ENCODE measurements at regions not wholly inside any gene's neighbourhood (a gene's known extent, or its start where the extent isn't known, plus 50 kb on each side); places are given as distances from the start of the nearest gene placed in this dataset.

GRCh38 chr9:103731541-103731940 lies 362.6 kb upstream of the SMC2 start:
- H2AFZ ChIP-seq (ENCODE audit: low read depth, low read length): no peak overlapping the region; the same call in 1 of the 2 replicates
- H4K20me1 ChIP-seq (ENCODE audit: insufficient read depth, low read length): no peaks in the 10 kb centered on the region
- H3K4me1 ChIP-seq (ENCODE audit: low read length): no peaks in the 10 kb centered on the region
- H3K79me2 ChIP-seq (ENCODE audit: low read length): no peaks in the 10 kb centered on the region
- H3K36me3 ChIP-seq (replicated peaks; ENCODE audit: low read depth, low read length): no peaks in the 10 kb centered on the region
- H3K9ac ChIP-seq (ENCODE audit: low read length): no peak overlapping the region
- H3K27me3 ChIP-seq (ENCODE audit: low read depth, low read length): no peaks in the 10 kb centered on the region
- no peaks in the 10 kb centered on the region for H3K9me3 ChIP-seq (ENCODE audit: insufficient read depth, low read length)
- H3K4me2 ChIP-seq (ENCODE audit: low read length): no peak overlapping the region
- no peak overlapping the region for H3K4me3 ChIP-seq (ENCODE audit: low read length)
- TF ChIP-seq CTCF (IDR thresholded peaks at IDR 0.05; ENCODE audit: low read depth, low read length) (no peak), EZH2phosphoT487 (IDR thresholded peaks at IDR 0.05; ENCODE audit: low read depth) (no peak)
- H3K27ac ChIP-seq (ENCODE audit: low read length): no peak overlapping the region

- Histone ChIP-seq H3K9ac (ENCODE audit: low read length) (no peak overlapping the region), H3K36me3 (replicated peaks; ENCODE audit: low read depth, low read length) (no peaks in the 10 kb centered on the region), H3K27ac (ENCODE audit: low read length) (no peak overlapping the region), H3K4me2 (ENCODE audit: low read length) (no peak overlapping the region), H3K4me3 (ENCODE audit: low read length) (no peak overlapping the region), H3K4me1 (ENCODE audit: low read length) (no peaks in the 10 kb centered on the region), H2AFZ (ENCODE audit: low read depth, low read length) (no peak overlapping the region; the same call in 1 of the 2 replicates), H3K79me2 (ENCODE audit: low read length) (no peaks in the 10 kb centered on the region), H3K9me3 (ENCODE audit: insufficient read depth, low read length) (no peaks in the 10 kb centered on the region), H4K20me1 (ENCODE audit: insufficient read depth, low read length) (no peaks in the 10 kb centered on the region), H3K27me3 (ENCODE audit: low read depth, low read length) (no peaks in the 10 kb centered on the region)
- TF ChIP-seq EZH2phosphoT487 (IDR thresholded peaks at IDR 0.05; ENCODE audit: low read depth) (no peak), CTCF (IDR thresholded peaks at IDR 0.05; ENCODE audit: low read depth, low read length) (no peak)
Observed at GRCh38 chr9:103734471-103734870, 359.6 kb upstream of the SMC2 start.

GRCh38 chr9:103755441-103755840 lies 338.7 kb upstream of the SMC2 start:
- H3K9me3 ChIP-seq (ENCODE audit: insufficient read depth, low read length): no peaks in the 10 kb centered on the region
- H3K9ac ChIP-seq (ENCODE audit: low read length): no peak overlapping the region
- no peak for TF ChIP-seq EZH2phosphoT487 (IDR thresholded peaks at IDR 0.05; ENCODE audit: low read depth)
- no peak for TF ChIP-seq CTCF (IDR thresholded peaks at IDR 0.05; ENCODE audit: low read depth, low read length)
- no peaks in the 10 kb centered on the region for H3K4me1 ChIP-seq (ENCODE audit: low read length)
- H3K4me2 ChIP-seq (ENCODE audit: low read length): no peak overlapping the region
- no peak overlapping the region for H3K4me3 ChIP-seq (ENCODE audit: low read length)
- no peaks in the 10 kb centered on the region for H4K20me1 ChIP-seq (ENCODE audit: insufficient read depth, low read length)
- no peak overlapping the region for H2AFZ ChIP-seq (ENCODE audit: low read depth, low read length)
- no peaks in the 10 kb centered on the region for H3K36me3 ChIP-seq (replicated peaks; ENCODE audit: low read depth, low read length)
- no peaks in the 10 kb centered on the region for H3K27me3 ChIP-seq (ENCODE audit: low read depth, low read length)
- H3K27ac ChIP-seq (ENCODE audit: low read length): no peak overlapping the region
- no peaks in the 10 kb centered on the region for H3K79me2 ChIP-seq (ENCODE audit: low read length)

DNA sequence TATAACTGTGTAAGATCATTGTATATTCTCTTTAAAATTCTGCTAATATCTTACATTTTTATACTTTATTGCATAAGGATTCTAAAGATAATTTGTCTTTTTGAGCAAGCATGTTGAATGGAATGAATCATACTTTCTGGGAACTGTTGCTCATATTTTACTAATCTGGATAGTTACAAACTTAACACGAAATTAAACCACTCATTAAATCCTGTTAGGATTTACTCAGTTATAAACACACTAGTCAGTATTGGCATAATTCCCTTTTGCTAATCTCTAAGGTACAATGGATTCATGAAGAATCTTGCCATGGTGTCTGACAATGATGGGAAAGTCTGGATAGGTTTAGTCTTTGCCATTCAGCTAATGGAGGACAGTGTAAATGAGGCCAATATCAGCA lies 338.1 kb upstream of the SMC2 start:
- TF ChIP-seq EZH2phosphoT487 (IDR thresholded peaks at IDR 0.05; ENCODE audit: low read depth): no peak
- TF ChIP-seq CTCF (IDR thresholded peaks at IDR 0.05; ENCODE audit: low read depth, low read length): no peak
- Histone ChIP-seq H3K4me3 (ENCODE audit: low read length) (no peak overlapping the region), H3K36me3 (replicated peaks; ENCODE audit: low read depth, low read length) (no peaks in the 10 kb centered on the region)

More for the DNA sequence above, 338.1 kb upstream of the SMC2 start:
- no peaks in the 10 kb centered on the region for H3K9me3 ChIP-seq (ENCODE audit: insufficient read depth, low read length)
- no peaks in the 10 kb centered on the region for H3K4me1 ChIP-seq (ENCODE audit: low read length)
- H2AFZ ChIP-seq (ENCODE audit: low read depth, low read length): no peak overlapping the region
- H3K9ac ChIP-seq (ENCODE audit: low read length): no peak overlapping the region
- H3K27ac ChIP-seq (ENCODE audit: low read length): no peak overlapping the region
- H3K4me2 ChIP-seq (ENCODE audit: low read length): no peak overlapping the region
- H4K20me1 ChIP-seq (ENCODE audit: insufficient read depth, low read length): no peaks in the 10 kb centered on the region
- H3K79me2 ChIP-seq (ENCODE audit: low read length): no peaks in the 10 kb centered on the region
- no peaks in the 10 kb centered on the region for H3K27me3 ChIP-seq (ENCODE audit: low read depth, low read length)

All from OCI-LY3 (cell line).